Osteoblast (primary cell): ENCODE measurements at regions not wholly inside any gene's neighbourhood (a gene's known extent, or its start where the extent isn't known, plus 50 kb on each side); places are given as distances from the start of the nearest gene placed in this dataset.

Experiments
- DNase-seq: peaks from one replicate; pipeline ENCODE4 v3.0.0; 2011; ENCODE audit warnings: low spot score, mixed read lengths; ENCODE audit not compliant: insufficient read length; ENCODE audit errors: missing footprints
- H2AFZ ChIP-seq: 2 replicates; pipeline ENCODE4 v1.6.0; 2011; ENCODE audit warnings: mild to moderate bottlenecking, low read length
- H3K27ac ChIP-seq: 2 replicates; pipeline ENCODE4 v1.5.1; 2011; ENCODE audit warnings: mild to moderate bottlenecking, low read depth, low read length, moderate library complexity
- H3K27me3 ChIP-seq: 2 replicates; pipeline ENCODE4 v1.6.0; 2012; ENCODE audit warnings: mild to moderate bottlenecking, control low read depth, inconsistent platforms, low read length, moderate library complexity; ENCODE audit not compliant: insufficient read depth
- H3K36me3 ChIP-seq: 2 replicates; pipeline ENCODE4 v1.5.1; 2011; ENCODE audit warnings: mild to moderate bottlenecking, low read length, control low read depth, moderate library complexity; ENCODE audit not compliant: insufficient read depth
- H3K4me1 ChIP-seq: 2 replicates; pipeline ENCODE4 v1.5.1; 2011; ENCODE audit warnings: mild to moderate bottlenecking, low read length, control low read depth, moderate library complexity; ENCODE audit not compliant: insufficient read depth
- H3K4me2 ChIP-seq: 2 replicates; pipeline ENCODE4 v1.6.0; 2011; ENCODE audit warnings: mild to moderate bottlenecking, low read length; ENCODE audit not compliant: insufficient read depth
- H3K4me3 ChIP-seq: fragments of 200-600 bp; sonication (generic); 3 replicates; pipeline ENCODE4 v1.5.1; 2012; ENCODE audit warnings: mild to moderate bottlenecking, low read length, inconsistent platforms; ENCODE audit not compliant: insufficient read depth
- H3K79me2 ChIP-seq: 2 replicates; pipeline ENCODE4 v1.6.0; 2012; ENCODE audit warnings: mild to moderate bottlenecking, low read length, control low read depth, inconsistent platforms; ENCODE audit not compliant: insufficient read depth
- H3K9me3 ChIP-seq: 2 replicates; pipeline ENCODE4 v1.5.1; 2011; ENCODE audit warnings: low read depth, low read length, control low read depth
- H4K20me1 ChIP-seq: 2 replicates; pipeline ENCODE4 v1.6.0; 2012; ENCODE audit warnings: mild to moderate bottlenecking, low read length, control low read depth; ENCODE audit not compliant: insufficient read depth
- CTCF ChIP-seq: IDR thresholded peaks from 2 replicates; pipeline ENCODE4 v1.5.1; 2011; ENCODE audit warnings: mild to moderate bottlenecking, low read depth, low read length, moderate library complexity; ENCODE audit errors: extremely low read depth

GRCh38 chr1:221469476-221469875 lies 272.4 kb downstream of the DUSP10 start:
- H3K27me3 ChIP-seq, result no peaks in the 10 kb centered on the region
- H3K9me3 ChIP-seq, result no peaks in the 10 kb centered on the region
- H3K79me2 ChIP-seq, result no peaks in the 10 kb centered on the region
- no peak overlapping the region for H3K27ac ChIP-seq
- no peak overlapping the region for H2AFZ ChIP-seq
- no peaks in the 10 kb centered on the region for H4K20me1 ChIP-seq
- H3K4me3 ChIP-seq, result no peak overlapping the region
- TF ChIP-seq CTCF, result no peak
- no peak for DNase-seq
- no peaks in the 10 kb centered on the region for H3K36me3 ChIP-seq
- no peak overlapping the region for H3K4me2 ChIP-seq
- no peaks in the 10 kb centered on the region for H3K4me1 ChIP-seq

GRCh38 chr1:221470000-221470698 lies 271.7 kb downstream of the DUSP10 start:
- Histone ChIP-seq H3K4me3 (no peak overlapping the region), H3K9me3 (no peaks in the 10 kb centered on the region), H3K4me1 (no peaks in the 10 kb centered on the region), H4K20me1 (no peaks in the 10 kb centered on the region), H3K4me2 (no peak overlapping the region), H3K79me2 (no peaks in the 10 kb centered on the region), H3K27ac (no peak overlapping the region), H3K27me3 (no peaks in the 10 kb centered on the region), H2AFZ (no peak overlapping the region), H3K36me3 (no peaks in the 10 kb centered on the region)
- TF ChIP-seq CTCF, result no peak
- DNase-seq, result no peak

- H3K27ac ChIP-seq, result no peak overlapping the region
- no peaks in the 10 kb centered on the region for H3K79me2 ChIP-seq
- TF ChIP-seq CTCF, result no peak
- H2AFZ ChIP-seq, result no peak overlapping the region
- H3K36me3 ChIP-seq, result no peaks in the 10 kb centered on the region
- no peak for DNase-seq
- H3K9me3 ChIP-seq, result no peaks in the 10 kb centered on the region
- no peak overlapping the region for H3K4me2 ChIP-seq
- peaks cover 6% of the 10 kb centered on the region for H3K4me1 ChIP-seq
- no peaks in the 10 kb centered on the region for H3K27me3 ChIP-seq
- no peak overlapping the region for H3K4me3 ChIP-seq
- H4K20me1 ChIP-seq, result no peaks in the 10 kb centered on the region
These were observed 268.5 kb downstream of the DUSP10 start for GRCh38 chr1:221473411-221473810.

GRCh38 chr1:221477252-221477651 lies 264.6 kb downstream of the DUSP10 start:
- Histone ChIP-seq H2AFZ (peak overlapping the region; percentile 49), H3K27me3 (no peaks in the 10 kb centered on the region), H3K27ac (no peak overlapping the region), H3K36me3 (no peaks in the 10 kb centered on the region), H3K9me3 (no peaks in the 10 kb centered on the region), H3K4me3 (no peak overlapping the region), H3K4me1 (peaks cover 8% of the 10 kb centered on the region), H3K4me2 (no peak overlapping the region), H3K79me2 (no peaks in the 10 kb centered on the region), H4K20me1 (no peaks in the 10 kb centered on the region)
- no peak for TF ChIP-seq CTCF
- DNase-seq, result no peak
